ENCODE measurements at regions not wholly inside any gene's neighbourhood (a gene's known extent, or its start where the extent isn't known, plus 50 kb on each side); places are given as distances from the start of the nearest gene placed in this dataset.

DNA sequence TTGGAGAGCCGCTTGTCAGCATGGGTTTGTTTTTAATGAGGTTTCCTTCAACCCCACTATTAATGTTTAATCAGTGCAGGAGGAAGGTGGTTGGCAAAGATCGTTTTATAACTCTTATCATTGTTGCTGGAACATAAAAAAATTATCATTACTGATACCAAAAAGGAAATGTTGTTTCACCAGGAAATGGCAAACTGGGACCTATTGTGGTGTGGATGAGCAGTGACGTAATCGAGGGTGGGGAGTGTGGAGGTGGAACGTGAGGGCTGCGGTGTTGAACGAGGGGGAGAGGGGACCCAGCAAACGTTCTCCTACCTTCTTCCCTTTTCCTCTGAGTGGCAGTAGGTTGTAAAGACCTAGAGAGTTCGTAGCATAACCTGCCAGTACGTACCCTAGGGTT, 71.9 kb upstream of the TOMM7 start:
- CTCF ChIA-PET: no interaction called here

More for the DNA sequence above, 71.9 kb upstream of the TOMM7 start:
- BruUV-seq (replicated peaks): no TSS peak
- DNase-seq (ENCODE audit: low read depth, low spot score) (no peak), FAIRE-seq (no peak)
- dilution Hi-C loops (cut with MboI; ENCODE audit: extremely low pct_ligation_motif_present, low sequenced_read_pairs) (no loop called here), intact Hi-C loops (cut with micrococcal nuclease) (no loop called here)
- H3K9me3 ChIP-seq (replicated peaks; ENCODE audit: control insufficient read depth, insufficient read depth, low read length): no peaks in the 10 kb centered on the region
- H3K27me3 ChIP-seq (ENCODE audit: control insufficient read depth in 2 of 2, insufficient read depth in 2 of 2, low read length in 2 of 2): peaks cover 0 to 2% of the 10 kb centered on the region in 2 experiments
- H4K20me1 ChIP-seq (replicated peaks; ENCODE audit: control insufficient read depth, extremely low read depth, insufficient read depth, low read length): no peaks in the 10 kb centered on the region
- H3K9ac ChIP-seq (replicated peaks; ENCODE audit: extremely low read depth, insufficient read depth, low read length): no peak overlapping the region
- H3K4me1 ChIP-seq (ENCODE audit: control insufficient read depth, extremely low read depth, insufficient read depth, low read length): no peaks in the 10 kb centered on the region
- no peaks in the 10 kb centered on the region for H3K36me3 ChIP-seq (ENCODE audit: control insufficient read depth in 2 of 2, extremely low read depth in 1 of 2, insufficient read depth in 2 of 2, low read length in 2 of 2)
- H3K4me3 ChIP-seq (replicated peaks in 1 of 3; ENCODE audit: insufficient read depth in 1 of 3, low read depth in 1 of 3, low read length in 3 of 3): no peak overlapping the region
- no peak overlapping the region for H3K4me2 ChIP-seq (ENCODE audit: insufficient read depth, low read length)
- TF ChIP-seq POLR2A (IDR thresholded peaks at IDR 0.05; ENCODE audit: low read depth, low read length) (no peak), FOS (IDR thresholded peaks at IDR 0.05; ENCODE audit: borderline replicate concordance, insufficient read depth, low read length) (no peak), JUN (IDR thresholded peaks at IDR 0.05; ENCODE audit: borderline replicate concordance, insufficient read depth, insufficient read length, low read depth) (no peak), POLR2AphosphoS5 (IDR thresholded peaks at IDR 0.05; ENCODE audit: insufficient read depth, low read depth, low read length) (no peak), EZH2 (IDR thresholded peaks at IDR 0.05; ENCODE audit: borderline replicate concordance, low read depth, low read length, severe bottlenecking) (no peak), MYC (IDR thresholded peaks at IDR 0.05; ENCODE audit: low read depth, low read length) (no peak), GATA2 (IDR thresholded peaks at IDR 0.05; ENCODE audit: insufficient read depth, insufficient read length, low read depth, low read length) (no peak)
- TF ChIP-seq, protein P1, sequence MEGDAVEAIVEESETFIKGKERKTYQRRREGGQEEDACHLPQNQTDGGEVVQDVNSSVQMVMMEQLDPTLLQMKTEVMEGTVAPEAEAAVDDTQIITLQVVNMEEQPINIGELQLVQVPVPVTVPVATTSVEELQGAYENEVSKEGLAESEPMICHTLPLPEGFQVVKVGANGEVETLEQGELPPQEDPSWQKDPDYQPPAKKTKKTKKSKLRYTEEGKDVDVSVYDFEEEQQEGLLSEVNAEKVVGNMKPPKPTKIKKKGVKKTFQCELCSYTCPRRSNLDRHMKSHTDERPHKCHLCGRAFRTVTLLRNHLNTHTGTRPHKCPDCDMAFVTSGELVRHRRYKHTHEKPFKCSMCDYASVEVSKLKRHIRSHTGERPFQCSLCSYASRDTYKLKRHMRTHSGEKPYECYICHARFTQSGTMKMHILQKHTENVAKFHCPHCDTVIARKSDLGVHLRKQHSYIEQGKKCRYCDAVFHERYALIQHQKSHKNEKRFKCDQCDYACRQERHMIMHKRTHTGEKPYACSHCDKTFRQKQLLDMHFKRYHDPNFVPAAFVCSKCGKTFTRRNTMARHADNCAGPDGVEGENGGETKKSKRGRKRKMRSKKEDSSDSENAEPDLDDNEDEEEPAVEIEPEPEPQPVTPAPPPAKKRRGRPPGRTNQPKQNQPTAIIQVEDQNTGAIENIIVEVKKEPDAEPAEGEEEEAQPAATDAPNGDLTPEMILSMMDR (IDR thresholded peaks at IDR 0.05; ENCODE audit: extremely low read depth in 1 of 2, insufficient read depth in 1 of 2, low read depth in 1 of 2, low read length in 2 of 2): no peak
- TF ChIP-seq, protein P2, sequence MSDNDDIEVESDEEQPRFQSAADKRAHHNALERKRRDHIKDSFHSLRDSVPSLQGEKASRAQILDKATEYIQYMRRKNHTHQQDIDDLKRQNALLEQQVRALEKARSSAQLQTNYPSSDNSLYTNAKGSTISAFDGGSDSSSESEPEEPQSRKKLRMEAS (IDR thresholded peaks at IDR 0.05; ENCODE audit: insufficient read depth, insufficient read length): no peak
- no peak overlapping the region for H2AFZ ChIP-seq (ENCODE audit: low read depth, low read length)
- no peaks in the 10 kb centered on the region for H3K9me1 ChIP-seq (replicated peaks; ENCODE audit: control insufficient read depth, extremely low read depth, insufficient read depth, low read length)
- no peak overlapping the region for H3K27ac ChIP-seq (ENCODE audit: insufficient read depth, low read depth, low read length)
- POLR2A ChIA-PET: no interaction called here
- H3K79me2 ChIP-seq (ENCODE audit: control insufficient read depth, insufficient read depth, low read length): no peaks in the 10 kb centered on the region
